ENCODE measurements at regions not wholly inside any gene's neighbourhood (a gene's known extent, or its start where the extent isn't known, plus 50 kb on each side); places are given as distances from the start of the nearest gene placed in this dataset.

- TF ChIP-seq CEBPB (IDR thresholded peaks at IDR 0.05; ENCODE audit: low read depth, low read length) = no peak
- TF ChIP-seq CTCF (conservative IDR thresholded peaks at IDR 0.05; ENCODE audit: low read depth, low read length) = no peak
- TF ChIP-seq POLR2A (IDR thresholded peaks at IDR 0.05; ENCODE audit: low read depth, low read length) = no peak
- TF ChIP-seq NFE2L2 (IDR thresholded peaks at IDR 0.05; ENCODE audit: low read depth, low read length) = no peak
- TF ChIP-seq MXI1 (IDR thresholded peaks at IDR 0.05; ENCODE audit: borderline replicate concordance, low read depth, low read length) = no peak
- no peak for TF ChIP-seq USF2 (IDR thresholded peaks at IDR 0.05; ENCODE audit: low read depth, low read length)
- no peak for TF ChIP-seq FOS (IDR thresholded peaks at IDR 0.05; ENCODE audit: low read depth, low read length)
- no peak for TF ChIP-seq CHD1 (IDR thresholded peaks at IDR 0.05; ENCODE audit: low read depth, low read length)
- no peak for TF ChIP-seq BHLHE40 (IDR thresholded peaks at IDR 0.05; ENCODE audit: low read depth, low read length)
- no peak for TF ChIP-seq MAFK (IDR thresholded peaks at IDR 0.05; ENCODE audit: low read depth, low read length)
These were observed 501.1 kb downstream of the MEI4 start for GRCh38 chr6:78153976-78154375.

Measured in IMR-90 (cell line).